Skeletal muscle satellite cell (primary cell): ENCODE measurements at regions not wholly inside any gene's neighbourhood (a gene's known extent, or its start where the extent isn't known, plus 50 kb on each side); places are given as distances from the start of the nearest gene placed in this dataset.
A peak's percentile ranks its signal among the peaks of the same experiment; 100 is the strongest.
"Not testable (repeated sequence)": the region's sequence is repeated elsewhere in the genome, so short reads cannot be mapped to it uniquely, and the experiment has no call there.

Experiments
- H3K27me3 ChIP-seq: 2 replicates; pipeline ENCODE4 v1.7.0; 2013; ENCODE audit warnings: low read length; ENCODE audit not compliant: control insufficient read depth, insufficient read depth
- H3K36me3 ChIP-seq: 2 replicates; pipeline ENCODE4 v1.7.0; 2013; ENCODE audit warnings: mild to moderate bottlenecking, control low read depth, low read length; ENCODE audit not compliant: insufficient read depth
- H3K4me1 ChIP-seq: 2 replicates; pipeline ENCODE4 v1.7.0; 2013; ENCODE audit warnings: low read length; ENCODE audit not compliant: control insufficient read depth, insufficient read depth
- H3K4me2 ChIP-seq: 2 replicates; pipeline ENCODE4 v1.7.0; 2013; ENCODE audit warnings: mild to moderate bottlenecking, low read length
- H3K4me3 ChIP-seq: 2 replicates; pipeline ENCODE4 v1.7.0; 2013; ENCODE audit warnings: low read length
- H3K9ac ChIP-seq: 2 replicates; pipeline ENCODE4 v1.7.0; 2013; ENCODE audit warnings: mild to moderate bottlenecking, low read depth, low read length, moderate library complexity
- H3K9me3 ChIP-seq: replicated peaks from 2 replicates; pipeline ENCODE4 v1.7.0; 2013; ENCODE audit warnings: mild to moderate bottlenecking, control low read depth, low read length

DNA sequence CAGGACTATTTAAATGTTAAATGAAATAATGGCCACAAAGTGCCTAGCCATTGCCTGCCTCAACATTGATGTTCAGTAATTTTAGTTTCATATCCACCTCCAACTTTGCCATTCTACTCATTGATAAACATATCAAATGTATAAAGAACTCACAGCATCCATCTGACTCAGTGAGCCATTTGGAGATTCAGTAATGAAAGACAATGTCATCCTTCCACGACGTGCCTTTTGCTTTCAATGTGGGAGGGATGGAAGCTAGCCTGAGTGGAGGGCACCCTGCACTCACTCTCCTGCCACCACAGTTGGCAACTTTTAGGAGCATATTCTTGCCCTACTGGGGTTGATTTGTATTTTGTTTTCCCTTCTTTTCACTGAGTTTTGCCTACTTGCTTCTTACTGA lies 151.5 kb downstream of the GLUL start:
- H3K4me2 ChIP-seq, result no peak overlapping the region
- H3K9me3 ChIP-seq, result no peaks in the 10 kb centered on the region
- no peaks in the 10 kb centered on the region for H3K36me3 ChIP-seq
- H3K4me3 ChIP-seq, result no peak overlapping the region
- H3K27me3 ChIP-seq, result peaks cover 25% of the 10 kb centered on the region
- peaks cover 11% of the 10 kb centered on the region for H3K4me1 ChIP-seq
- no peak overlapping the region for H3K9ac ChIP-seq

DNA sequence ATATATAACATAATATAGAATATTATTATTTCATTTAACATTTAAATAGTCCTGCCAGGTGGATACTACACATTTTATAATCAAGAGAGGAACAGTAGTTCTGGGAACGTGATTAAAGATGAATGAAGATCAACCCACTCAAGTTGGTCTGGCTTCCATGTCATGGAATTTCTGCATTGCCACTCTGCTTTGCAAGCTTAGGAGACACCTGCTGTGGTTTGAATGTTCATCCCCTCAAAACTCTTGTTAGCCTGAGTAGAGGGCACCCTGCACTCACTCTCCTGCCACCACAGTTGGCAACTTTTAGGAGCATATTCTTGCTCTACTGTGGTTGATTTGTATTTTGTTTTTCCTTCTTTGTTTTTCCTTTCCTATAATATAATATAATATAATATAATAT lies 153.2 kb downstream of the GLUL start:
- H3K4me3 ChIP-seq, result no peak overlapping the region
- peaks cover 21% of the 10 kb centered on the region for H3K27me3 ChIP-seq
- H3K9ac ChIP-seq, result no peak overlapping the region
- peaks cover 11% of the 10 kb centered on the region for H3K4me1 ChIP-seq
- no peaks in the 10 kb centered on the region for H3K9me3 ChIP-seq
- H3K36me3 ChIP-seq, result no peaks in the 10 kb centered on the region
- no peak overlapping the region for H3K4me2 ChIP-seq

DNA sequence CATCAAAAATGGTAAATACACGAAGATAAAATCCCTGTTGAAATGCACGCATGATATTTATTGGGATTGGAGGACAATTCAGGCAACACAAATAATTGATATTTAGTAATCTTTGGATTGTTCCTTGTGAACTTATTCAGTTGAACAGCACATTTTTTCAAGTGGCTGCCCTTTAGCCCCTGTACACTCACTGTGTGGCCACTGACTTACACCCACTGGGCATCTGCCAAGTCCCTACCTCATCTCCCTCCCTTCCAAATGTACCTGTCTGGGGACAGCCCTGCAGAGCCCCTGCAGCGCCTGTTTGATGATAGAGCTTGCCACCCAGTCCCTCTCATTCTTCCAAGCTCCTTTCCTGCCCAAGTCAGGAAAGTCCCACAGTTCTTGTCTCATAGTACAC lies 154.3 kb downstream of the GLUL start:
- Histone ChIP-seq H3K4me1 (peaks cover 11% of the 10 kb centered on the region), H3K27me3 (peaks cover 20% of the 10 kb centered on the region), H3K9me3 (no peaks in the 10 kb centered on the region), H3K4me3 (no peak overlapping the region), H3K4me2 (no peak overlapping the region), H3K9ac (no peak overlapping the region), H3K36me3 (no peaks in the 10 kb centered on the region)

DNA sequence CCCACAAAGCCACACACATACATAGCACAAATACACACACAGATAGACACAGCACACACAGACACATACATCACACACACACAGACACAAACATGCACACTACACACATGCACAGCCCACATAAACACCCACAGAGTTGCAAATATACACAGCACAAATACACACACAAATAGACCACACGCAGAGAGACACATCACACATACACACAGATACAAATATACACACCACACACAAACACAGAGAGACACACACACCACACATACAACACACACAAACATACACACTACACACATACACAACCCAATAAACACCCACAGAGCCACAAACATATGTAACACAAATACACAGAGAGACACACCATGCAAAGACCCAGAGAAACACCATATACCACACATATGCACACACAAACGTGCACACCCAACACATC lies 154.9 kb downstream of the GLUL start:
- peaks cover 13% of the 10 kb centered on the region for H3K27me3 ChIP-seq

DNA sequence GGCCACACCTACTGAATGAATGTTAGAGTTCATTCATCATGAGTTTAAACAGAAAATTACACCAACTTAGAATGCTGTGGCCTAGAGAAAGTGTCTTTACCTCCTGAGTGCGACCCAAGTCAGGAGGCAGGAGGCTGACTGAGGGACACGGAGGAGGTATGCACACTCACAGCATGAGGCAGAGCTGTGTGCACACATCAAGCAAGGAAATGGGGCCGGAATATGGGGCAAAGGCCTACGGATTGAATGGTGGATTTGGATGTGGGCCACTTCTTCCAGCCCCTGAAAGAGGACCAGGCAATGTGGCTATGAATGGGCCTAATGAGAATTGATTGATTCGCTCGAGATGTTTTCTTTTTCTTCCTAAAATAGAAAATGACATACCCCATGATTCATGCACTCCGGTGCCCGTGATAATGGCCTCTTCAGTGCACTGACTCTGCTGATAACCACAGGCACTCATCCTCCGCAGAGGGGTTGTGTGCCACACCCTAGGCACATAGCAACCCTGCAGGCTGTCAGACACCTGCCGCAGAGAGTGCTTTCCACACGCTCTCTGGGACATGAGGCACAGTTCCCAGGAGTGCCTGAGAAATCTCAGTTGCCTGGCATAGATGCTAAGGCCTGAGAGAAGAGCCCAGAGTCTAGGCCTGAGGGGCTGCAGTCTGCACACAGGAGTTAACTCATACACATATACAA lies 155.5 kb downstream of the GLUL start:
- Histone ChIP-seq H3K4me2 (peak overlapping the region; percentile 26), H3K9me3 (no peaks in the 10 kb centered on the region), H3K9ac (no peak overlapping the region), H3K4me3 (no peak overlapping the region), H3K36me3 (no peaks in the 10 kb centered on the region), H3K27me3 (peaks cover 10% of the 10 kb centered on the region), H3K4me1 (peaks cover 11% of the 10 kb centered on the region)

More for the DNA sequence above, 154.9 kb downstream of the GLUL start:
- no peaks in the 10 kb centered on the region for H3K36me3 ChIP-seq
- no peak overlapping the region for H3K4me3 ChIP-seq
- H3K4me2 ChIP-seq, result no peak overlapping the region
- H3K9ac ChIP-seq, result no peak overlapping the region
- H3K4me1 ChIP-seq, result peaks cover 11% of the 10 kb centered on the region
- no peaks in the 10 kb centered on the region for H3K9me3 ChIP-seq

DNA sequence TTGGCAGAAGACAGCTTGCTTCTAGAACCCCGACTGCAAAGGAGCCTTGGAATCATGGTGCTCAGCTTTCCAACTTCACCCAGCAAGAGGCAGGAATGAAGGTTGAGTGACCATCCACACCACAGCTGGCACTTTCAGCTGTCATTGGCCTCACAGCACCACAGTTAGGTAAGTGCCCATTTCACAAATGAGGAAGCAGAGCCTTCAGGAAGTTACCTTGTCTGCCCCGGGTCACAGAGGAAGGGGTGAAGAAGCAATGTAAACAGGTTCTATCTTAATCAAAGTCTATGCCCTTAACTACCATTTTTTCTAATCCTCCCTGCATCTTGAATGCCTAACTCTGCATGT lies 156.0 kb downstream of the GLUL start:
- no peaks in the 10 kb centered on the region for H3K9me3 ChIP-seq
- no peak overlapping the region for H3K4me3 ChIP-seq
- peaks cover 4% of the 10 kb centered on the region for H3K27me3 ChIP-seq
- no peak overlapping the region for H3K4me2 ChIP-seq
- H3K9ac ChIP-seq, result no peak overlapping the region
- no peaks in the 10 kb centered on the region for H3K36me3 ChIP-seq
- H3K4me1 ChIP-seq, result peaks cover 11% of the 10 kb centered on the region

DNA sequence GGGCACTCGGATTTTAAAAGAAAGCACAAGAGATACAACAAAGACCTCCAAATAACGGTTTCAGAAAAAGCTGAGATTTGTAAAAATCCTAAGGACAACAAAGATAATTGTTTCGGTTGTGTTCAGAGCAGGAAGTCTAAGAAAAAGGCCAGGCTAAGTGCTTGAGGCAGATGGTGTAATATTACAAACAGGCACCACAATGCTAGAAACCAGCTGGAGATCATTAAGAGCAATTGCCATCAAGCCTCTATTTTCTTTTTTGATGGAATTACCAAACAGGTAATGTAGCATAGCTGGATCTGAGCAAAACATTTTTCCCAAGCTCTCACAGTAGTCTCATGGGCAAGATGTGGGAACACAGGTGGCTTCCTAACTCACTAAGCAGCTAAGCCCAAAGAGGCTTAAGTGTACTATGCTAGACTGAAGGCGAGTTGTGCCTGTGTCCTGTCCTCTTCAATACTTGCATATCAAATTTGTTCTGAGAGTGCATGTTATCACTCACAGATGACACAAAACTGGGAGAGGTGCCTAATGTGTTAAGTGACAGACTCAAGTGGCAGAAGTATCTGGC lies 161.6 kb downstream of the GLUL start:
- no peak overlapping the region for H3K9ac ChIP-seq
- no peaks in the 10 kb centered on the region for H3K36me3 ChIP-seq
- no peak overlapping the region for H3K4me3 ChIP-seq
- no peak overlapping the region for H3K4me2 ChIP-seq
- H3K27me3 ChIP-seq, result no peaks in the 10 kb centered on the region
- H3K9me3 ChIP-seq, result no peaks in the 10 kb centered on the region
- peaks cover 8% of the 10 kb centered on the region for H3K4me1 ChIP-seq

DNA sequence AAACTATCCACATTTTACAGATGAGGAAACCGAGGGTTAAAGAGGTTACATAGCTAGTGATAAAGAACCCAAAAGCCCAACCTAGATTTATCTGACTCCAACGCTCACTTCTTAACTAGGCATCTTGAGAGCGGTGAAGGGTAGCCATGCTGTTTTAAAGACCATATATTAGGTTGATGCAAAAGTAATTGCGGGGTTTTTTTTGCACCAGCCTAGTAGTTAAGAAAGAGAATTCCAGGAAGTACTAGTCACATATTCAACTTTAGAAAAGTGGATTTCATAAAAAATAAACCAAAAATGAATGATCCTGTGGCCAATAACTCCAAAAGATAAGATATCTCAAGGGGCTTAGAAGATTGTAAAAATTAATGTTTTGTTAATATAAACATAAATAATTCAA lies 162.1 kb downstream of the GLUL start:
- no peaks in the 10 kb centered on the region for H3K36me3 ChIP-seq
- no peaks in the 10 kb centered on the region for H3K9me3 ChIP-seq
- H3K4me3 ChIP-seq, result no peak overlapping the region
- H3K4me1 ChIP-seq, result peaks cover 8% of the 10 kb centered on the region
- H3K9ac ChIP-seq, result no peak overlapping the region
- H3K27me3 ChIP-seq, result no peaks in the 10 kb centered on the region
- H3K4me2 ChIP-seq, result no peak overlapping the region

DNA sequence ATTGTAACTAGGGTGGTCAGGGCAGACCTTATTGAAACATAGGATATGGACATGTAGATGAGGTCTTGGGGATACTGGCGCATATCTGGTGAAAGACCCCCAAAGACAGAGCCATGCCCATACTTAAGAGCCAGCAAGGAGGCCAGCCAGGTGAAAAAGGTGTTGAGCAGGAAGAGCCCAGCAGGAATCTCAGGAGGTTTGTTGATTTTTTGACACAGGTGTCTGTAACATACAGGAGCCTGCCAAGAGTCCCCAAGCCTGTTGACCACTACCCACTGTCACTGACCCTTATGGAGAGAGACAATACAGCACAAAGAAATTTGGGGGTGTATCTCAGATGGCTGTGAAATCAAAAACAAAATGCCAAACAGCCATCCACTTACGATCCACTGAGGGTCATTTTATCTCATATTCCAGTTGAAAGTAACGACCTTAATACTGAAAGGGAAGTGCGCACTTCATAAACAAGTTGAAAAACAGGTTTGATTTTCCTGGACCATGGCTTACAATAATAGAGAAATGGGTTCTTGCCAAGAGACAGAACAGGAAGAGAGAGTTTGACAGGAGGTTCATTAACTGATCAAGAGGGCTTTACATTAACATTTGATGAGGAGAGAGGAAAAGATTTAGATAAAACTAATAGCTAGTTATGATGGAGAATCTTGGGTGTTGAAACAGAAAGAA lies 163.6 kb downstream of the GLUL start:
- no peaks in the 10 kb centered on the region for H3K27me3 ChIP-seq
- H3K4me1 ChIP-seq, result peaks cover 8% of the 10 kb centered on the region
- no peaks in the 10 kb centered on the region for H3K9me3 ChIP-seq
- H3K9ac ChIP-seq, result no peak overlapping the region
- H3K4me3 ChIP-seq, result no peak overlapping the region
- no peaks in the 10 kb centered on the region for H3K36me3 ChIP-seq
- no peak overlapping the region for H3K4me2 ChIP-seq

DNA sequence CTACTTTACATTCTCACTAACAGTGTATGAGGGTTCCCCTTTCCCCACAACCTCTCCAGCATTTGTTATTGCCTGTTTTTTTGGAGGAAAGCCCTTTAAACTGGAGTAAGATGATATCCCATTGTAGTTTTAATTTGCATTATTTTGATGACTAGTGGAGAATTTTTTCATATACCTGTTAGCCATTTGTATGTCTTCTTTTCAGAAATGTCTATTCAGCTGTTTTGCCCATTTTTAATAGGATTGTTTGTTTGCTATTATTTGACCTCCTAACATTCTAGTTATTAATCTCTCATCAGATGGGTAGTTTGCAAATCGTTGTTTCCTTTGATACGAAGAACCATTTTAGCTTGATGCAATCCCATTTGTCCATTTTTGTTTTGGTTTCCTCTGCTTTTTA lies 165.0 kb downstream of the GLUL start:
- Histone ChIP-seq H3K4me1 (peaks cover 8% of the 10 kb centered on the region), H3K4me3 (no peak overlapping the region), H3K4me2 (no peak overlapping the region), H3K27me3 (no peaks in the 10 kb centered on the region), H3K9ac (no peak overlapping the region), H3K36me3 (no peaks in the 10 kb centered on the region), H3K9me3 (no peaks in the 10 kb centered on the region)

DNA sequence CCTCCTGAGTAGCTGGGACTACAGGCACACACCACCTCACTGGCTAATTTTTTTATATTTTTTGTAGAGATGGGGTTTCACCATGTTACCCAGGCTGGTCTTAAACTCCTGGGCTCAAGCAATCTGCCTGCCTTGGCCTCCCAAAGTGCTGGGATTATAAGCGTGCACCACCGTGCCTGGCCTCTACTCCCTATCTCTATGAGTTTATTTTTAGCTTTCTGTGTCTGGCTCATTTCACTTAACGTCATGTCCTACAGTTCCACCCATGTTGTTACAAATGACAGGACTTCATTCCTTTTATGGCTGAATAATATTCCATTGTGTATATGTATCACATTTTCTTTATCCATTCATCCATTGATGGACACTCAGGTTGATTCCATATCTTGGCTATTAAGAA lies 164.2 kb upstream of the ZNF648 start:
- H3K36me3 ChIP-seq, H3K27me3 ChIP-seq: not testable (repeated sequence)

DNA sequence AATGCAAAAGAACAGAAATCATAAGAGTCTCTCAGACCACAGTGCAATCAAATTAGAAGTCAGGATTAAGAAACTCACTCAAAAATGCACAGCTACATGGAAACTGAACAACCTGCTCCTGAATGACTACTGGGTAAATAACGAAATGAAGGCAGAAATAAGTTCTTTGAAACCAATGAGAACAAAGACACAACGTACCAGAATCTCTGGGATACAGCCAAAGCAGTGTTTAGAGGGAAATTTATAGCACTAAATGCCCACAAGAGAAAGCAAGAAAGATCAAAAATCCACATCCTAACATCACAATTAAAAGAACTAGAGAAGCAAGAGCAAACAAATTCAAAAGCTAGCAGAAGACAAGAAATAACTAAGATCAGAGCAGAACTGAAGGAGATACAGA lies 160.5 kb upstream of the ZNF648 start:
- not testable (repeated sequence) for H3K4me3 ChIP-seq, H3K4me2 ChIP-seq, H3K27me3 ChIP-seq, H3K36me3 ChIP-seq, H3K9ac ChIP-seq, H3K9me3 ChIP-seq
- H3K4me1 ChIP-seq, result peaks cover 13% of the 10 kb centered on the region

More for the DNA sequence above, 164.2 kb upstream of the ZNF648 start:
- H3K4me3 ChIP-seq, H3K4me1 ChIP-seq, H3K9ac ChIP-seq, H3K4me2 ChIP-seq, H3K9me3 ChIP-seq: not testable (repeated sequence)
